ENCODE measurements at regions not wholly inside any gene's neighbourhood (a gene's known extent, or its start where the extent isn't known, plus 50 kb on each side); places are given as distances from the start of the nearest gene placed in this dataset.

DNA sequence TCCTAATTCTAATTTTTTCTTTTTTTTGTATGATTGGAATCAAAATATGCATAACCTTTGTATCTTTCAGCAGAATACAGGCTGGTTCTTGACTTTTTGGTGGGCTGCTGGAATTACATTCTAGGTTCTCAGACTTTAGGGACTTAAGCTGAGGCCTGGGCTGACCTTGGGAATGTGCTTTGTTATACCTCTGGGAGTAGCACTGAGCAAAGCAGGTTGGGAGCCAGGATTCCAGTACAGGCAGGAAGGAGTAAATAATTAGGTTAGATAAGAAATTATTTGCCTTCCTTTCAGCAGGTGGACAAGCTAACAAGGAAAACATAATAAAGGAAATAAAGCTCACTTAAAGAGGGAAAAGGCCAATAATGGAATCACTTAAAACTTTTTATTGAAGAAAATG, 49.9 kb upstream of the SLC4A4 start (continued):
- TF ChIP-seq ATF2 (IDR thresholded peaks at IDR 0.05; ENCODE audit: low read length) (no peak), SP1 (IDR thresholded peaks at IDR 0.05; ENCODE audit: low read depth, low read length) (no peak)
